EL (cell line): ENCODE measurements at regions not wholly inside any gene's neighbourhood (a gene's known extent, or its start where the extent isn't known, plus 50 kb on each side); places are given as distances from the start of the nearest gene placed in this dataset.
A peak's percentile ranks its signal among the peaks of the same experiment; 100 is the strongest.

Experiments
- DNase-seq: peaks from one replicate; pipeline ENCODE4 v3.0.0-alpha.2; 2016

DNA sequence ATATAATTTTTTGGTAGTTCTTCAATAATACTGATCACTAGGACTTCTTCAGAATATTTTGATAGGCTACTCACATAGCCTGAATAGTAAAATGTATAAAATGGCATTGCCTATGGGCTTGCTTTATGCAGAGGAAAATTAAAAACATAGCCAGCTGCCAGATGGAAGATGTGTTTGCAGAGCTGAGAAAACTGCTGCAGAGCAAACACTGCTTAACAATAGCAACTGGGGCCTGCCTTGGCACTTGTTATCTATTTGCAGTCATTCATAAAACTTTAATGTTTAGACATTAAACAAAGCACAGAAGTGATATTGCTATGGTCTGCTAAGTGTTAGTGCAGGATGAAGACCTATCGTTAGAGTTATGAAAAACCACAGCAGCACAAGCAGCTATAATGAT, 151.5 kb upstream of the SMC2 start:
- DNase-seq = no peak

DNA sequence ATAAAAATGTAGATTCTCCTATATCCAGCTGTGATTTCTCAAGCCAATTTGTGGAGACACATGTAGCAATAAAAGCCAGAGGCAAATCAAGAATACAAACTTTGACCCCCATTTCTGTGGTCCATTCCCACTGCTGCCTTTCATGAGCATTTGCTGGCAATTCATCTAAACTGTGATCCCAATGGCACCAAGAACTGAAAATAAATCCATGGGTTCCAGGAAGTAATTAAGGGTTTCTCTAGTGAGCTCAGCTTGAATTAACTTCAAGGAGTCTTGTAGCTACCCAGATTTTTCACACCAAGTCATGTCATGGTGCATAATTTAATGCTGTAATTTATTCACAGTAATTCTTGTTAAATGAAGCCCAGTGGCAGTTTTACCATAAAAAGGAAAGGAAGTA, 145.0 kb upstream of the SMC2 start:
- no peak for DNase-seq

DNA sequence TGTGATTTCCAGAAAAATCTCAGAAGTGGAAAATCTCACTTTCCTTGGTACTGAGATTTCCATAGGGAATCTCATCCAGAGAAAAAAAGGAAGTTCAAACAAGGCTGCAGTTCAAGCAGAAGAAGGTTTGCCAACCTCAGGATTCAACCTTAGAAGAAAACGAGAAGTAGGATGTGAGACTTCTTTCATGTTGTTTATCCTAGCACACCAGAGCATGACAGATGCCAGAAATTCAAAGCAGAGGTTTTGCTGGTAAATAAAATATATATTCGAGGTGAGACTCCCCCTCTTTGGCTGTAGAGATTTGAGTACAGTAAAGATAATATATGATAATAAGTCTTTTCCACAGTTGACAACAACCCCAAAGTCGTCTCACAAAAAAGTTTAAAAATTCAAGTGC, 116.9 kb upstream of the SMC2 start:
- DNase-seq = no peak

DNA sequence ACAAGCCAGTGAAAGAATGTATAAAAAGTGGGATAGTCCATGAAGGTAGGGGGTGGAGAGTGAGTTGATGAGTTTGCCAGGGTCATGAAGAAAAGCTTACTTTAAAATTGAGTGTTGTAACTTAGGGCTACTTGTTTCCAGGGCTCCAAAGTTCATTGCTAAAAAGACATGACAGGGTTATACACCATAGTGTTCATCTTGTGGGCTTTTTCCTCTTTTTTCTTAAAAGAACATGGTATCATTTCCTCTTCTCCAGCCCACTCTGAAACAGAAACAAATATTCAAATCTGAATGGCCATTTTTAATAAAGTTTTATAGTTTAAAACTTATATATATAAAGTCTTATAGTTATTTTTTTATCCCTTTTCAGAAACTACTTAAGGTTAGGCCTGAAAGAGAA, 115.7 kb upstream of the SMC2 start:
- DNase-seq = no peak

DNA sequence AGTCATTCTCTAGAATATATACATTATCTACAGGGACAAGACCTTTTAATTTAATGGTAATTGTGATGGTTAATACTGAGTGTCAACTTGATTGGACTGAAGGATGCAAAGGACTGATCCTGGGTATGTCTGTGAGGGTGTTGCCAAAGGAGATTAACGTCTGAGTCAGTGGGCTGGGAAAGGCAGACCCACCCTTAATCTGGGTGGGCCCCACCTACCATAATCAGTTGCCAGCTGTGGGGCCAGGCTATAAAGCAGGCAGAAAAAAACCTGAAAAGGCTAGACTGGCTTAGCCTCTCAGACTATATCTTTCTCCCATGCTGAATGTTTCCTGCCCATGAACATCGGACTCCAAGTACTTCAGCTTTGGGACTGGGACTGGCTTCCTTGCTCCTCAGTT, 112.2 kb upstream of the SMC2 start:
- DNase-seq = no peak

DNA sequence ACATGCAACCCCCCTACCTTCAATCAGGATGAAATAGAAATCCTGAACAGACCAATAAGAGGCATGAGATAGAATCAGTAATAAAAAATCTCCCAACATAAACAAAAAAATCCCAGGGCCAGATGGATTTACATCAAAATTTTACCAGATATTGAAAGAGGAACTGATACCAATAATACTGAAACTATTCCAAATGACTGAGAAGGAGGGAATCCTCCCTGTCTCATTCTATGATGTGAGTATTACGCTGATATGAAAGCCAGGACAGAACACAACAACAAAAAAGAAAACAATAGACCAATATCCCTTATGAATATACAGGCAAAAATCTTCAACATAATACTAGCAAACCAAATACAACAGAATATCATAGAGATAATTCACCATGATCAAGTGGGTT, 109.0 kb upstream of the SMC2 start:
- DNase-seq = no peak

DNA sequence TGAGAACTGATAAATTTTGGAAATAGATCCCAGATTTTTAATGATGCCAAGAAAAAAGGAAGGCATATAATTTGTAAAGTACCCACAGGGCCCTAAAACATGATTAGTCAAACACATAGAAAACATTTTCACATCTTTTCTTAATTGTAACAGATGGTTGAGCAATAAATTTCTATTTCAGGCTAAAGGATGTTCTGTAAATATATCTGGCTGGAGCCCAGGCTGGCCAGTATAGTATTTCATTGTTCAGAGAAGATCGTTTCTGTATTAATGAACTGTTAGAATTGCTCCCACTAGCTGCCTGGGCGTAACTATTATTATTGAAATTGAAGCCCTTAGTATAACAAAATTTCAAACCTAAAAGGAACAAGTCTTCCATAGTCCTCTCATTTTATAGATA, 105.3 kb upstream of the SMC2 start:
- DNase-seq = no peak

DNA sequence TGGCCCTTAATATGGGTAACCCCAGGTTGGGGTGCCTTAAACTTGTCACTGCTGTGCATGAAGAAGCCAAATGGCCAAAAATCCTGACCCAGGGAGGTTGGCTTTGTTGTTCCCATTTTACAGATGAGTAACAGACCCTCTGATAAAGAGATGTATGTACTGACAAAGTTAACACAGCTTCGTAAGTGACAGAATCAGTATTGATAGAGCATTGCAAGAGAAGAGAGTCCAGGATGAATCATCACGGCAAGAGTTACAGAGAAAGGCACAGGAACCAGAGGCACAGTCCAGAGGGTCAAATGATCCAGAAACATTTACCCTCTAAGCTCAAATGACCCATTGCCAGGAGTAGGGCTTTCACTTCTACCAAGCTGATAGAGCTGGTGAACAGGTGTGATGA, 103.8 kb upstream of the SMC2 start:
- no peak for DNase-seq

DNA sequence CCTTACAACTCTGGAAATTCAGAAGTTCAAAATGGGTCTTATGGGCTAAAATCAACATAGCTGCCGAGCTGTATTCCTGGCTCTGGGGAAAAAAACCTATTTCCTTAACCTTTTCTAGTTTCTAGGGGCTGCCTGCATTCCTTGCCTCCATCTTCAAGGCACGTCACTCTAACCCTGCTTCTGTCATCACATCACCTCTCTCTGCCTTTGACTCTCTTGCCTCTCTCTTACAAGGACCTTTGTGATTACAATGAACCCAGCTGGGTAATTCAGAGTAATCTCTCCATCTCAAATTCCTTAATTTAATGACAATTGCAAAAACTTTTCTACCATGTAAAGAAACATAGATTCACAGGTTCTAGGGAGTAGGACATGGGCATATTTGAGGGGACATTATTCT, 103.1 kb upstream of the SMC2 start:
- no peak for DNase-seq

DNA sequence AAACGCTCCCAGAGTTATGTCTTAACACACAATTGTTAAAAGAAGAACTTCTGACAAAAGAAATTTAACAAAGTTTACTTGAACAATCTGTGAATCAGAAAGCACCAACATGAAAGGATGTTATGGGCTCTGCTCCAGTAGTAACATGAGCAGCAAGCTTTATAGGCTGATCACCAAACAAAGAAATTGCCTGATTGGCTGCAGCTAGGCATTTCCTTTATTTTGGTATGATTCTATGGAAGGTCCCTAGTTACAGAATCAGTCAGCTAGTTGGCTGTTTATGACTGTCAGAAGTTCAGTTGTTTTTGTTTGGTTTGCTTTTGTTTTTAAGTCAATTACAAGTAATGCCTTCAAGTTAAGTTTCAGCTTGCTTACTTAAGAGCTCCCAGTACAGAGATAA, 102.4 kb upstream of the SMC2 start:
- no peak for DNase-seq

DNA sequence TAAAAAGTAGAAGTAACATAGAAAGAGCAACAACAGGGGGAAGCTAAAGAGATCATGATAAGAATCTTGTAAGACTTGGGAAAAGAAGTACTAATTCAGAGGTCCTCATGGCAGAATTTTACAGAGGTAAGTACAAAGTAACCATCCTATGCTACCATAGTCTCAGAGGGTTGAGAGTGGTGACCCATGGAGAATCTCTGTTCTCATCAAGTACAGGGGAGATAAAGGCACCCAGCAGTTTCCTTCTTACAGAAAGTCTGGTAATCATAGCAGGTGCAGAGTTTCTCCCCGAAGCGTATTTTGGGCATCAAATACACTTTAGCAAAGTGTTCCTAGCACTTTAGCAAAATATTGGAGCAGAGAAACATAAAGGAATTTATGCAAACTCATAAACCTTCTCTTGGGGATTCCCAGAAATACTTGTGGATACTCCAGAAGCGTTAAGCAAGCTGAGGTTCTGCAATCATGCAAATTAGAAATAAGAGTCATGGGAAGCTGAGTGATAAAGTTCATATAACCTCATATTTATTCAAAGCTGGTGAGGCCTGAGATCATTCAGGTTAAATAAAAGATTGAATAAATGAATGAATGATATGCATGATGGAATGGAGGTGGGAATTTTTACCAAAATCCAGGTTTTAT, 101.0 kb upstream of the SMC2 start:
- no peak for DNase-seq

DNA sequence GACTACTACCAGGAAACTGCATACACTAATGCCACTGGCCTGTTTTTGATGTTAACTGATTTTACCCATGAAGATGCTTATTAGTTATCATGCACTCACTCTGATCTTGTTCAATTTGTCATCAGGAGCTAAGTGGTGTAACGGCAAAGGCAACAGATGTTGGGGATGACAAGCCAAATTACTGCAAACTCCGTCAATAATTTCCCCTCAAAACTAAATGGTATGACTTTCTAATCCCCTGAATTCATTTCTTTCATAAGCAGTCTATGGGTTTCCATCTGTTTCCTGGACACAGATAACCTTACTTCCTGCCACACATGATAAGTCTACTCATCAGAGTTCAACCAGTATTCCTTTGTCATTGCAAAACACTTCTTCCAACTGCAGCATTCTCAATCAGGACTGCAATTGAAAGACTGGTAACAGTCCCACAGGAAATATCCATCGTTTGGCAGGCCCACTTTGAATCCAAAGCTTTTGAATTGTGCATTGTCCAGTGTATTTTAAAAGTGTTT, 96.2 kb upstream of the SMC2 start:
- DNase-seq = no peak

DNA sequence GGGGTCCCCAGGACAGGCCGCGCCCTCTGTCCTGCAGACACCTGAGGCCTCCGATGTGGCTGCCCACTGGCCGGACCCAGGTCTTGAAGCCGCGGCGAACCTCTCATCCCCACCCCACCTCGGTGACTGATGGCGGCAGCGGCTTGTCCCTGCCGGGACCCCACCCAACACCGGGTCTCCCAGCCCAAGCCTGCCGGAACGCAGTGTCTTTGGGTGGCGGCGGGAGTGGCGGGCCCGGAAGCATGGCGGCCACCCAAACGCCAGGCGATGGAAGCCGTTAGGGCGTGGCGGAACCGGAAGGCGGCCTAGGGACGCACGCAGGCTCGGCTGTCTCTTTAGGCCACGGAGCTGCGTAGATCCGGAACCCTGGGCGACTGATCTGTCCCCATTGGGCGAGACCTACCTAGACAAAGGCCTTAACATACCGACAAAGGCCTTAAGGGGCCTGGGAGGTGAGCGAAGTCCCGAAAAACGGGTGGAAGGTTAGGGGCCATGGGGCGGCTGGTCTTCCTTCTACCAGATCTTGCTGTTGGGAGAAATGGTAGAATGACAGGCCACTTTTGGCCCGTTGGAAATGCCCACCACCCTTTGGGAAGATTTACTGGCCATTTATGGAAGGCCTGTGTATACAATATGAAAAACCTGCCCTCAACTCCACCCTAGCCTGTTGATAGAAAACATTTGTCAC, 94.6 kb upstream of the SMC2 start:
- no peak for DNase-seq

DNA sequence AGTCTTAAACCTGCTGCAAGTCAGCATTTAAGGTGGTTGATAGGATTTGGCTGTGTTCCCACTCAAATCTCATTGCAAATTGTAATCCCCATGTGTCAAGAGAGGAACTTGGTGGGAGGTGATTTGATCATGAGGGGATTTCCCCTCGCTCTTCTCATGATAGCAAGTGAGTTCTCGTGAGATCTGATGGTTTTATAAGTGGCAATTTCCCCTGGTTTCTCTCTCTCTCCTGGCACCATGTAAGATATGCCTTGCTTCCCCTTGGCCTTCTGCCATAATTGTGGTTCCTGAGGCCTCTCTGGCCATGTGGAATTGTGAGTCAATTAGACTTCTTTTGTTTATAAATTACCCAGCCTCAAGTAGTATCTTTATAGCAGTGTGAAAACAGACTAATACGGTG, 84.3 kb upstream of the SMC2 start:
- DNase-seq = peak; percentile 23

DNA sequence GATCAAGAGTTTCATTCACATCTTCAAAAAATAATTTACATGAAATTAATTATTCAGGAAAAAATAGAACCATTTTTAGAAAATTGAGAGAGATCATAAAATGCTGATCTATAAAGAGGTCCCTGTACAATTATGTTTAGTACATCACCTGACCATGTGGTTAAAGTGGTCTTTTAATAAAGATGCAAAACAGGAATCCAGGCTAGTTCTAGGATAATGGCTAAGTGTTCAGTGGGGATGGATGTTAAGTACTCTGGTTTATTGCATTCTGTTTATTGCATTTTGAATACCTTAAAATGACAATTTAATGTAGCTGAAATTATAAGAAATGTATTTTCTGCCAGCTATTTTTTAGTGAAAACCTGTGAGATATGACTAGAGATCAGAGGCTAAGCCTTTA, 72.0 kb upstream of the SMC2 start:
- DNase-seq = no peak

DNA sequence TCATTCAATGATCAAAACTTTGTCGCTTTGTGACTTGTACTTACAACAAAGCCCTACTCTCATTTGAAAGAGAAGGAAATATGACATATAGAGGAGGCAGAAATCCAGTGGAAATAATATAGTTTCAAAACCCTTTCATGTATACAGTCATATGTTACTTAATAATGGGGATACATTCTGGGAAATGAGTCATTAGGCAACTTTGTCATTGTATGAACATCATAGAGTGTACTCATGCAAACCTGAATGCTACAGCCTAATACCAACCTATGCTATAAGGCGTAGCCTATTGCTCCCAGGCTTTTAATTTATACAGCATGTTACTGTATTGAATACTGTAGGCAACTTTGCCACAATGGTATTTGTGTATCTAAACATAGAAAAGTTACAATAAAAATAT, 69.0 kb upstream of the SMC2 start:
- no peak for DNase-seq

DNA sequence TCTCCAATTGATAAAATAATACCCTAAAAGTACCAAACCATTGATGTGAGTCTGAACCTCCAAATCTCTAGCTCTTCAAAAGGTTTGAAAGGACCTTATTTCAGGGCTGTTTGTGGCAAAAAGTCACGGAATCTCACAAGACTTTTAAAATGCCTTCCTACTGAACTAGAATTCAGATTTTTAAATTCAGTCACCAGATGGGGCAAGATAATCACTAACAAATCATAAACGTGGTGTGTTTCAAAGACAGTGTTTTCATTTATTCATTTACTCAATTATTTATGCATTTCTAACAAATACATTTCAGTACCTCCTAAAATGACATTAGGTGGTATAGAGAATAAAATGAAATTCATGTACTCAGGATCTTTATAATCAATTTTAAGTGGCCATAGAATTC, 68.2 kb upstream of the SMC2 start:
- peak; percentile 1 for DNase-seq

DNA sequence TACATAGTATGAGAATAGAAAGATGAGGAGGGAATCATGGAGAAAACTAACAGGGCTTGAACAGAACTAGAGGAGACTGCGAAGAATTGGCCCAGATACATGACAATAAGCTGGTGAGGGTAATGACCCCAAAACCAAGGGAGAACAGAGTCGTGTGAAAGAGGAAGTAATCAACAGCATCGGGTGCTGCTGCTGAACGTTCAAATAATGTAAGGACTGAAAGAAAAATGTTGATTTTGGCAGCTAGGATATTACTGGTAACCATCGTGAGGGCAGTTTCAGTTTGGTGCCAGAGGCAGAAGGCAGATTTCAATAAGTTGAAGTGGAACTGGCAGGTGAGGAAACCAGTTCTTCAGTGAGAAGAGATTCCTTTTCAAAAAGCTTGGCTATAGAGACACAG, 66.8 kb upstream of the SMC2 start:
- DNase-seq = no peak

DNA sequence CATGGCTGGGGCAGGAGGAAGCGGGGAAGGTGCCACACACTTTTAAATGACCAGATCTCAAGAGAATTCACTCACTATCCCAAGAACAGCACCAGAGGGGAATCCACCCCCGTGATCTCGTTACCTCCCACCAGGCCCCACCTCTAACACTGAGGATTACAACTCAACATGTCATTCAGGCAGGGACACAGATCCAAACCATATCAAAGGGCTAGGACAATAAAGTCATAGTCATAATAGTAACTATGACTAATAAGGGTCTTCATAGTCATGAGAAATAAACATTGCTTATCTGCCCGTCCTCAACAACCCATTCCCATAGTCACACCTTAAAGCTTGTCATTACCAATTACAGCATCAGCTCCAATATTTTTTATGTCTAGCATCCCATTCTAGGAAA, 65.3 kb upstream of the SMC2 start:
- DNase-seq = no peak
